ENCODE measurements at regions not wholly inside any gene's neighbourhood (a gene's known extent, or its start where the extent isn't known, plus 50 kb on each side); places are given as distances from the start of the nearest gene placed in this dataset.
"Not testable (repeated sequence)": the region's sequence is repeated elsewhere in the genome, so short reads cannot be mapped to it uniquely, and the experiment has no call there.

DNA sequence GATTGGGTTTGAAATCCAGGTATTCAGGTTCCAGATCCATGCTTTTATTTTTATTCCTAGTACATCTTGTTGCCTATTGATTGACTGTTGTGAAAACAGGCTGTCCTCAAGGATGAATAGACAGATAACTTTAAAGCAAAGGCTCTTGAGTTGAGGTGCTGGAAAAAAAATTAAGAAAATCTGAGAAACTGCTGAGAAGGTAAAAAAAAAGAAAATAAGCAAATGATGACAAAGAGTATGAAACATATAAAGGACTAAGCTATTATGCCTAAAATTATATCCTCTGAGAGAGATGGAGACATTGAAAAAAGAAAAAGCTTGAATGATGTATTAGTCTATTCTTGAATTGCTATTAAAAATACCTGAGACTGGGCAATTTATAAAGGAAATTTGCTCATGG lies 392.3 kb upstream of the RGS17 start:
- H3K4me1 Mint-ChIP-seq, result no peaks in the 10 kb centered on the region
- peaks cover 15 to 23% of the 10 kb centered on the region in 2 donors for H3K9me3 Mint-ChIP-seq

GRCh38 chr6:153511896-153512496 lies 380.9 kb upstream of the RGS17 start:
- Mint-ChIP-seq H3K9me3 (no peaks in the 10 kb centered on the region), H3K4me1 (no peaks in the 10 kb centered on the region), H3K27me3 (no peaks in the 10 kb centered on the region), H3K27ac (no peak overlapping the region), H3K4me3 (no peak overlapping the region)
- no peak for DNase-seq
- ATAC-seq, result no peak

More for the DNA sequence above, 392.3 kb upstream of the RGS17 start:
- ATAC-seq (no peak), DNase-seq (no peak)
- no peaks in the 10 kb centered on the region for H3K27me3 Mint-ChIP-seq
- H3K4me3 Mint-ChIP-seq, result no peak overlapping the region
- no peak overlapping the region for H3K27ac Mint-ChIP-seq

- Mint-ChIP-seq H3K9me3 (no peaks in the 10 kb centered on the region), H3K4me3 (no peak overlapping the region), H3K4me1 (no peaks in the 10 kb centered on the region), H3K27ac (peak overlapping the region in 1 of 2 donors; percentile 19), H3K27me3 (no peaks in the 10 kb centered on the region)
- DNase-seq (no peak), ATAC-seq (no peak)
Observed at GRCh38 chr6:153503810-153504209, 372.7 kb upstream of the RGS17 start.

DNA sequence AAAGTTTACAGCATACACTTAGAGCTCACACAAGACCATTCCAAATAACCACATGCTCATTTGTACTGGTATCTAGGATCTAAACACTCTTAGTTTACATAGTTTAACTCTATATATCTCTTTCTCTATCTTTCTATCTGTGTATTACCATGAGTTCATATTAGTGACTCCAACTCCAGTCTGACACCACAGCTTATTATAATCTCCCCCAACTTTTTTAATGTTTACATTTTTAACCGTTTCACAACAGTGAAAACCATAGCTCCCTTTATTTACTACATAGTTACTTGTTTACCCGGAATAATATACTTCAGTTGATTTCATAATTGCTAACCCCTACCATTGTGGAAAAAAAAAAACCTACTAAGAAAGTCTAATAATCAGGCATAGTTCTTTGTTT lies 362.4 kb upstream of the RGS17 start:
- no peaks in the 10 kb centered on the region for H3K9me3 Mint-ChIP-seq
- H3K27me3 Mint-ChIP-seq, result no peaks in the 10 kb centered on the region
- ATAC-seq, result no peak

DNA sequence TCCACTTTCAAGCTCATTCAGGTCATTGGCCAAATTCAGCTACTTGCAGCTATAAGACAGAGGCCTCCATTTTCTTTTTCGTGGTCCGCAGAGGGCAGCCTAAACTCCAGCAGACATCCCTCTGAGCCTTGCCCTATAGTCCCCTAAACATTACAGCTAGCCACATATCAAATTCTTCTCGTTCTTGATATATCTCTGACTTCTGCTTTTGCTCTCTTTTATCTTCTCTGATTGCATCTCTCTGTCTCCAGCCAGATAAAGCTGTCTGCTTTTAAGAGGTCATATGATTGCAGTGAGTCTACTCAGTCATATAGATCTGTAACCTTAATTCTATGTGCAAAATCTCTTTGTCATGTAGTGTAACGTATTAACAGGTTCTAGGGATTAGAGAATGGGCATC lies 358.4 kb upstream of the RGS17 start:
- H3K9me3 Mint-ChIP-seq, result no peaks in the 10 kb centered on the region

More for the DNA sequence above, 362.4 kb upstream of the RGS17 start:
- no peak overlapping the region for H3K4me3 Mint-ChIP-seq
- no peaks in the 10 kb centered on the region for H3K4me1 Mint-ChIP-seq
- no peak for DNase-seq
- no peak overlapping the region for H3K27ac Mint-ChIP-seq

DNA sequence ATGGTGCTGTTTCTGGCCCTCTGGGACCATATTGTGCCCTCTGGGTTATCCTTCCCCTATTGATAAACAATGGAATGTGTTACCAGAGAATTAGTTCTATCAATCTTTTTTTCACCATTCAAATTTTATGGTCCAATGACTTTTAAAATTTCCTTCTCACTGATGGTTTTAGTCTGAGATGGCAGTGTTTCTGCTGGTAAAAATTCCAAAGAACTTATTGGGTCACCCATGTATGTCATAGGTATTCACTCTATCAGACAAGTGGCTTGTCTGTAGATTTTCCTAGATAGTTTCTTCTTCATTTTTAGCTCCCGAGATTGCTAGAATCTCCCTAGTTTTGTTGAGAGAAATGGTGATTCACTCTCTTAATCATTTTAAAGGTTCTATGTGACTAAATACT lies 357.2 kb upstream of the RGS17 start:
- no peak overlapping the region for H3K27ac Mint-ChIP-seq
- DNase-seq (no peak), ATAC-seq (no peak)
- H3K4me1 Mint-ChIP-seq, result no peaks in the 10 kb centered on the region
- H3K9me3 Mint-ChIP-seq, result no peaks in the 10 kb centered on the region
- no peaks in the 10 kb centered on the region for H3K27me3 Mint-ChIP-seq
- no peak overlapping the region for H3K4me3 Mint-ChIP-seq

More for the DNA sequence above, 358.4 kb upstream of the RGS17 start:
- Mint-ChIP-seq H3K4me1 (no peaks in the 10 kb centered on the region), H3K27ac (no peak overlapping the region), H3K27me3 (no peaks in the 10 kb centered on the region), H3K4me3 (no peak overlapping the region)
- ATAC-seq (no peak), DNase-seq (no peak)

DNA sequence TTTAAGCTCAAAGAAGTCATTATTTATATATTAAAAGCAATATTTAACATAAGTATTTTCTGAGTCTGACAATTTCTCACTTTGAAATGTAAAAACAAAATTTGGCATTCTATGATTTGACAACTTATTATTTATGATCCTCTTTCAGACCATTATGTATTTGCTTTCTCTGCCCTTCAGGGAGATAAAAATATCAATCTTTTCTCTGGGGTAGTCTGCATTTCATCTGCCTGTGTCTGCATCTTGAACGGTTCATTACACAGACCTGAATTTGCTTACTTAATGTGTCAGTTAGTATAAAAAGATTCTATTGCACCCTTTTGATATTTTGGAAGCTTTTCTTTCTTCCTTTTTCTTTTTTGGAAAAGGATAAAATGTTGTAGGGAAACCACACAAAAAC lies 354.0 kb upstream of the RGS17 start:
- Mint-ChIP-seq H3K9me3 (no peaks in the 10 kb centered on the region), H3K4me3 (no peak overlapping the region), H3K27me3 (no peaks in the 10 kb centered on the region), H3K27ac (no peak overlapping the region), H3K4me1 (no peaks in the 10 kb centered on the region)
- DNase-seq (no peak), ATAC-seq (no peak)

DNA sequence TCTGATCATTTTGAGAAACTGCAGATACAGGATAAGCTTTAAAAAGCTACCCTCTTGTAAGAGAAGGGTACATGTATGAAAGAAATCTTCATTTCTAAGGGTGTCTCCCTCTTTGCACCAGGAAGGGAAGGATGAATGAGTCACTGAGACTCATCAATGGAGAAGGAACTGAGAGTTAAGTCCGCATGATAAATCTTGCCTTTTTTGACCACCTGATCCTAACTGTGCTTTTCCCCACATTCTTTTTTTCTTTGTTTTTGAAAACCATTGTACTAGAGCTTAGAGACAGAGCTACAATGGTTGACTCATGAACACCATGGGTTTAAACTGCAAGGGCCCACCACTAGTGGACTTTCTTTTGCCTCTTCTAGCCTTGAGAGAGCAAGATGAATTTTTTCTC lies 353.0 kb upstream of the RGS17 start:
- ATAC-seq, result no peak

DNA sequence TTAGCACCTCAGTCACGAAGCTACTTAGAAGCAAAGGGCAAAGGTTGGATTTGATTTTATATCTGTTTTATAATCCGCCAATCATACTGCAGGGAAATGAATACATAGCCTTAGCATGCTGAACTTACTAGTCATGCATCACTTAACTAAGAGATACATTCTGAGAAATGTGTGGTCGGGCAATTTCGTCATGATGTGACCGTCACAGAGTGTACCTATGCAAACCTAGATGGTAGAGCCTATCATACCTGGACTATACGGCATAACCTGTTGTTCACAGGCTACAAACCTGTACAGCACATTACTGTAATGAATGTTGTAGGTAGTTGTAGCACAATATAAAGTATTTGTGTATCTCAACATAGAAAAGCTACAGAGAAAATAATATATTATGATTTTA lies 345.2 kb upstream of the RGS17 start:
- DNase-seq (no peak), ATAC-seq (no peak)
- Mint-ChIP-seq H3K4me3 (no peak overlapping the region), H3K9me3 (no peaks in the 10 kb centered on the region), H3K4me1 (no peaks in the 10 kb centered on the region), H3K27ac (no peak overlapping the region), H3K27me3 (no peaks in the 10 kb centered on the region)

More for the DNA sequence above, 353.0 kb upstream of the RGS17 start:
- Mint-ChIP-seq H3K4me1 (no peaks in the 10 kb centered on the region), H3K9me3 (no peaks in the 10 kb centered on the region), H3K27me3 (no peaks in the 10 kb centered on the region), H3K27ac (no peak overlapping the region), H3K4me3 (no peak overlapping the region)
- no peak for DNase-seq

GRCh38 chr6:153465050-153465449 lies 334.0 kb upstream of the RGS17 start:
- ATAC-seq (no peak), DNase-seq (no peak)
- H3K4me1 Mint-ChIP-seq, result no peaks in the 10 kb centered on the region
- no peak overlapping the region for H3K4me3 Mint-ChIP-seq
- peaks cover 0 to 8% of the 10 kb centered on the region in 2 donors for H3K9me3 Mint-ChIP-seq
- no peak overlapping the region for H3K27ac Mint-ChIP-seq
- no peaks in the 10 kb centered on the region for H3K27me3 Mint-ChIP-seq

GRCh38 chr6:153449279-153449678 lies 318.2 kb upstream of the RGS17 start:
- no peak for ATAC-seq
- DNase-seq, result no peak
- no peaks in the 10 kb centered on the region for H3K4me1 Mint-ChIP-seq
- no peak overlapping the region for H3K4me3 Mint-ChIP-seq
- no peaks in the 10 kb centered on the region for H3K27me3 Mint-ChIP-seq
- H3K9me3 Mint-ChIP-seq, result peaks cover 0 to 11% of the 10 kb centered on the region in 2 donors
- no peak overlapping the region for H3K27ac Mint-ChIP-seq

GRCh38 chr6:153442749-153443148 lies 311.7 kb upstream of the RGS17 start:
- not testable (repeated sequence) for H3K27me3 Mint-ChIP-seq, H3K4me1 Mint-ChIP-seq, H3K4me3 Mint-ChIP-seq, DNase-seq, H3K9me3 Mint-ChIP-seq, ATAC-seq, H3K27ac Mint-ChIP-seq

DNA sequence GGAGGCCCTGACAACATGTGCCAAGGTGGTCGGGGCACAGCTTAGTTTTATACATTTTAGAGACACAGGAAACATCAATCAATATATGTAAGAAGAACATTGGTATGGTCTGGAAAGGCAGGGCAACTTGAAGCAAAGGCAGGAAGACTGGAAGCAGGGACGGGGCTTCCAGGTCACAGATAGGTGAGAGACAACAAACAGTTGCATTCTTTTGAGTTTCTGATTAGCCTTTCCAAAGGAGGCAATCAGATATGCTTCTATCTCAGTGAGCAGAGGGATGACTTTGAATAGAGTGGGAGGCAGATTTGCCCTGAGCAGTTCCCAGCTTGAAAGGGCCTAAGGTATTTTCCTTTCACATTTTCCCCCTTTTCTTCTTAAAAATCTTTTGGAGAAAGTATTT lies 311.0 kb upstream of the RGS17 start:
- H3K27me3 Mint-ChIP-seq, result no peaks in the 10 kb centered on the region
- no peaks in the 10 kb centered on the region for H3K4me1 Mint-ChIP-seq
- no peak overlapping the region for H3K27ac Mint-ChIP-seq
- no peak for ATAC-seq
- no peak for DNase-seq
- no peak overlapping the region for H3K4me3 Mint-ChIP-seq
- H3K9me3 Mint-ChIP-seq, result peaks cover 0 to 5% of the 10 kb centered on the region in 2 donors

DNA sequence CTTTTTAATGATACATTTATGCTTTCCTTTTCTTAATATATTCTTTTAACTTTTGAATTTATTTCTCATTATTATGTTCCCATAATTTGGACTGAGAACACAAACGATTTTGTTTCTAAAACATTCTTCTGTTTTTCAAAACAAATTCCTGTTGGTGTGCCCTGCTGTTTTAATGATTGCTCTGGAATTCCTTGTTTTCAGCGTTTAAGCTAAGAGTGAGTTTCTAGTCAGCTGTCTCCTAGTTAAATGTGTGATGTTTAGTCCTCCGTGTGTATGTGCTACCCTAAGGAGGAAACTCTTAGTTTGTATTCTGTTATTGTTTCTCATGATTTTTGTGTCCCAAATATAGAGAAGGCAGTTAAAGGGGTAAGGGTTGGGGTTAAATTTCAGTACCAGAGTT lies 306.1 kb upstream of the RGS17 start:
- H3K4me3 Mint-ChIP-seq, result no peak overlapping the region
- H3K27ac Mint-ChIP-seq, result no peak overlapping the region
- no peaks in the 10 kb centered on the region for H3K4me1 Mint-ChIP-seq
- no peaks in the 10 kb centered on the region for H3K27me3 Mint-ChIP-seq
- H3K9me3 Mint-ChIP-seq, result no peaks in the 10 kb centered on the region
- ATAC-seq (no peak), DNase-seq (no peak)

- Mint-ChIP-seq H3K27ac (no peak overlapping the region), H3K27me3 (no peaks in the 10 kb centered on the region), H3K4me1 (no peaks in the 10 kb centered on the region), H3K4me3 (no peak overlapping the region), H3K9me3 (no peaks in the 10 kb centered on the region)
- ATAC-seq, result no peak
- no peak for DNase-seq
Observed at GRCh38 chr6:153436351-153436750, 305.3 kb upstream of the RGS17 start.

- H3K27me3 Mint-ChIP-seq, result no peaks in the 10 kb centered on the region
- DNase-seq, result no peak
- H3K9me3 Mint-ChIP-seq, result no peaks in the 10 kb centered on the region
- H3K4me1 Mint-ChIP-seq, result no peaks in the 10 kb centered on the region
- no peak overlapping the region for H3K27ac Mint-ChIP-seq
- ATAC-seq, result no peak
- no peak overlapping the region for H3K4me3 Mint-ChIP-seq
Observed at GRCh38 chr6:153435787-153436186, 304.7 kb upstream of the RGS17 start.

- Mint-ChIP-seq H3K27ac (no peak overlapping the region), H3K27me3 (no peaks in the 10 kb centered on the region), H3K9me3 (no peaks in the 10 kb centered on the region), H3K4me1 (no peaks in the 10 kb centered on the region), H3K4me3 (no peak overlapping the region)
- ATAC-seq, result no peak
- DNase-seq, result no peak
Observed at GRCh38 chr6:153425536-153425935, 294.5 kb upstream of the RGS17 start.

All from stimulated activated naive CD8-positive, alpha-beta T cell treated with anti-CD3 and anti-CD28 coated beads, Interleukin-15, amount 100 ng/mL, for 72 hours (primary cell).